H7 (cell line): ENCODE measurements at regions not wholly inside any gene's neighbourhood (a gene's known extent, or its start where the extent isn't known, plus 50 kb on each side); places are given as distances from the start of the nearest gene placed in this dataset.

ENCODE experiments used
- DNase-seq: peaks from one replicate; pipeline ENCODE4 v3.0.0; 2012
- H3K27me3 ChIP-seq: 2 replicates; pipeline ENCODE4 v1.6.0; 2011; ENCODE audit warnings: mild to moderate bottlenecking, low read length; ENCODE audit not compliant: control insufficient read depth, insufficient read depth
- H3K36me3 ChIP-seq: replicated peaks from 2 replicates; pipeline ENCODE4 v1.5.1; 2011; ENCODE audit warnings: low read length; ENCODE audit not compliant: control insufficient read depth, insufficient read depth
- H3K4me3 ChIP-seq: 2 replicates; pipeline ENCODE4 v1.5.1; 2011; ENCODE audit warnings: low read depth, mild to moderate bottlenecking, control low read depth, low read length, moderate library complexity; ENCODE audit not compliant: insufficient read depth

GRCh38 chr11:33622806-33623205 lies 77.8 kb downstream of the C11orf91 start:
- Histone ChIP-seq H3K4me3 (no peak overlapping the region), H3K36me3 (no peaks in the 10 kb centered on the region), H3K27me3 (no peaks in the 10 kb centered on the region)
- DNase-seq, result no peak

- DNase-seq, result no peak
- Histone ChIP-seq H3K27me3 (no peaks in the 10 kb centered on the region), H3K4me3 (no peak overlapping the region), H3K36me3 (no peaks in the 10 kb centered on the region)
Measured at GRCh38 chr11:33622186-33622585, 78.4 kb downstream of the C11orf91 start.

GRCh38 chr11:33620423-33621171 lies 80.0 kb downstream of the C11orf91 start:
- H3K36me3 ChIP-seq, result no peaks in the 10 kb centered on the region
- DNase-seq, result no peak
- H3K4me3 ChIP-seq, result no peak overlapping the region
- H3K27me3 ChIP-seq, result no peaks in the 10 kb centered on the region

- no peaks in the 10 kb centered on the region for H3K36me3 ChIP-seq
- no peak for DNase-seq
- H3K4me3 ChIP-seq, result no peak overlapping the region
- H3K27me3 ChIP-seq, result no peaks in the 10 kb centered on the region
Measured at GRCh38 chr11:33618956-33619355, 81.7 kb downstream of the C11orf91 start.

GRCh38 chr11:33618351-33618710 lies 82.3 kb downstream of the C11orf91 start:
- Histone ChIP-seq H3K4me3 (no peak overlapping the region), H3K27me3 (no peaks in the 10 kb centered on the region), H3K36me3 (no peaks in the 10 kb centered on the region)
- no peak for DNase-seq

GRCh38 chr11:33617672-33618350 lies 82.8 kb downstream of the C11orf91 start:
- H3K27me3 ChIP-seq, result no peaks in the 10 kb centered on the region
- DNase-seq, result no peak
- H3K36me3 ChIP-seq, result no peaks in the 10 kb centered on the region
- H3K4me3 ChIP-seq, result no peak overlapping the region

GRCh38 chr11:33616552-33616951 lies 84.1 kb downstream of the C11orf91 start:
- no peak overlapping the region for H3K4me3 ChIP-seq
- no peak for DNase-seq
- no peaks in the 10 kb centered on the region for H3K36me3 ChIP-seq
- H3K27me3 ChIP-seq, result no peaks in the 10 kb centered on the region

GRCh38 chr11:33615751-33616150 lies 84.9 kb downstream of the C11orf91 start:
- Histone ChIP-seq H3K27me3 (no peaks in the 10 kb centered on the region), H3K36me3 (no peaks in the 10 kb centered on the region), H3K4me3 (no peak overlapping the region)
- DNase-seq, result no peak

GRCh38 chr11:33613404-33613803 lies 87.2 kb downstream of the C11orf91 start:
- Histone ChIP-seq H3K4me3 (no peak overlapping the region), H3K27me3 (no peaks in the 10 kb centered on the region), H3K36me3 (no peaks in the 10 kb centered on the region)
- DNase-seq, result no peak

GRCh38 chr11:33610903-33611302 lies 89.7 kb downstream of the C11orf91 start:
- DNase-seq, result no peak
- Histone ChIP-seq H3K4me3 (no peak overlapping the region), H3K27me3 (no peaks in the 10 kb centered on the region), H3K36me3 (no peaks in the 10 kb centered on the region)

- DNase-seq, result no peak
- Histone ChIP-seq H3K4me3 (no peak overlapping the region), H3K36me3 (no peaks in the 10 kb centered on the region), H3K27me3 (no peaks in the 10 kb centered on the region)
Measured at GRCh38 chr11:33608386-33608785, 92.2 kb downstream of the C11orf91 start.

- Histone ChIP-seq H3K4me3 (no peak overlapping the region), H3K27me3 (no peaks in the 10 kb centered on the region), H3K36me3 (no peaks in the 10 kb centered on the region)
- no peak for DNase-seq
Measured at GRCh38 chr11:33606762-33607161, 93.9 kb downstream of the C11orf91 start.

GRCh38 chr11:33605703-33606102 lies 94.9 kb downstream of the C11orf91 start:
- no peaks in the 10 kb centered on the region for H3K27me3 ChIP-seq
- no peak for DNase-seq
- H3K4me3 ChIP-seq, result no peak overlapping the region

GRCh38 chr11:33598426-33599069 lies 102.1 kb downstream of the C11orf91 start:
- Histone ChIP-seq H3K36me3 (no peaks in the 10 kb centered on the region), H3K27me3 (no peaks in the 10 kb centered on the region), H3K4me3 (no peak overlapping the region)
- peak; percentile 52 for DNase-seq

More at GRCh38 chr11:33605703-33606102, 94.9 kb downstream of the C11orf91 start:
- H3K36me3 ChIP-seq, result no peaks in the 10 kb centered on the region

GRCh38 chr11:33594188-33594587 lies 106.4 kb downstream of the C11orf91 start:
- H3K36me3 ChIP-seq, result no peaks in the 10 kb centered on the region
- H3K27me3 ChIP-seq, result no peaks in the 10 kb centered on the region; the same call in 1 of the 2 replicates
- DNase-seq, result no peak
- no peak overlapping the region for H3K4me3 ChIP-seq
